ENCODE measurements at regions not wholly inside any gene's neighbourhood (a gene's known extent, or its start where the extent isn't known, plus 50 kb on each side); places are given as distances from the start of the nearest gene placed in this dataset.

DNA sequence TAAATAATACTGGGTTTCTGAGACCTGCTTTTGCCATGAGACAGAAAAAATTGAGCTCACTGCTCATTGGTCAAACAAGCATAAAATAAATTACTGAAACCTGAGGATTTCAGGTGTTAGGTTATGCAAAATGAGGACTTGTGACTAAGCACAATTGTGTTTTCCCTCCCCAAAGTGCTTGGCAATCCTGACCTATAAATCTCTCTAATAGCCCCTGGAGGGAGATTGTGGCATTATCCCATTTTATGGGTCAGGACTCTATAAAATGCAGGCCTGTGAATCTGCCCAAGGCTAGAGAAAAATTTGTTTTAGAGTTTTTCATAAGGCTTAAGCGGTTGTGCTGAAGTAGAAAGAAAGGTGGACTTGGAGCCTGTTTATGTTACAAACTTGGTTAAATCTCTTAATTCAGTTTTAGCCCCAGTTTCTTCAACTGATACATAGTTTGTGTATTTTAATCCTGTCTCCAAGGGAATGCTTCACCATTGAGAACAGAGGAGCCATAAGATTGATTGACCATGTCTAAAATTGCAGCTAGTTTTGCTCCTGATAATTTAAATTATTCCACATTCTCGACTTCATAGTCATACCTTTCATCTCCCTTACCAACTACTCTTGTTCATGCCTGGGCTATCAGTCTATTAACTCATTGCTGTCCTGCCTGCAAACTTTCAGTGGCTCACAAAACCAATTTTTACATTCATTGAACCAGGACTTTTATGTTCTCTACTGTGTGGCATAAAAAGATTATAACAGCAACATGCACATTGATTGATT lies 63.6 kb upstream of the LRRC4C start:
- H3K27ac ChIP-seq (ENCODE audit: low read depth in 1 of 2, low read length in 2 of 2) = no peak overlapping the region
- no peak overlapping the region for H3K27ac Mint-ChIP-seq
- no peaks in the 10 kb centered on the region for H3K4me1 Mint-ChIP-seq
- H3K36me3 Mint-ChIP-seq = no peaks in the 10 kb centered on the region
- intact Hi-C loops (cut with micrococcal nuclease) = no loop called here
- H4K20me1 ChIP-seq (ENCODE audit: insufficient read depth, low read length) = no peaks in the 10 kb centered on the region
- no peaks in the 10 kb centered on the region for H3K79me2 ChIP-seq (ENCODE audit: insufficient read depth, low read length)
- no peaks in the 10 kb centered on the region for H3K9me3 ChIP-seq (replicated peaks in 1 of 2; ENCODE audit: control insufficient read depth in 1 of 2, insufficient read depth in 1 of 2, low read length in 2 of 2)
- H3K9ac ChIP-seq (ENCODE audit: insufficient read depth, low read length, poor library complexity, severe bottlenecking) = no peak overlapping the region
- TF ChIP-seq CTCF (IDR thresholded peaks at IDR 0.05) = no peak
- no peak overlapping the region for H3K4me3 Mint-ChIP-seq
- H3K27me3 Mint-ChIP-seq (ENCODE audit: low read depth in 3 of 3) = no peaks in the 10 kb centered on the region
- H2AFZ ChIP-seq (ENCODE audit: insufficient read depth, low read depth, low read length, poor library complexity, severe bottlenecking) = no peak overlapping the region
- peaks cover 0 to 1% (median 0%) of the 10 kb centered on the region in 7 donors for H3K9me3 Mint-ChIP-seq
- WGBS (ENCODE audit: insufficient coverage) = 83% methylated on average over 1 of the region's 2 CpGs
- H3K4me2 ChIP-seq (replicated peaks; ENCODE audit: extremely low read depth, low read length, poor library complexity, severe bottlenecking) = no peak overlapping the region
- H3K4me3 ChIP-seq (replicated peaks in 1 of 3; ENCODE audit: low read depth in 2 of 3, low read length in 3 of 3) = no peak overlapping the region
- no peaks in the 10 kb centered on the region for H3K4me1 ChIP-seq (ENCODE audit: control insufficient read depth in 1 of 2, insufficient read depth in 2 of 2, low read length in 2 of 2)
- no peaks in the 10 kb centered on the region for H3K36me3 ChIP-seq (replicated peaks in 1 of 2; ENCODE audit: control insufficient read depth in 1 of 2, insufficient read depth in 2 of 2, low read length in 2 of 2)
- no peaks in the 10 kb centered on the region for H3K27me3 ChIP-seq (ENCODE audit: control insufficient read depth in 2 of 2, insufficient read depth in 2 of 2, low read length in 2 of 2)
- no peak for DNase-seq

DNA sequence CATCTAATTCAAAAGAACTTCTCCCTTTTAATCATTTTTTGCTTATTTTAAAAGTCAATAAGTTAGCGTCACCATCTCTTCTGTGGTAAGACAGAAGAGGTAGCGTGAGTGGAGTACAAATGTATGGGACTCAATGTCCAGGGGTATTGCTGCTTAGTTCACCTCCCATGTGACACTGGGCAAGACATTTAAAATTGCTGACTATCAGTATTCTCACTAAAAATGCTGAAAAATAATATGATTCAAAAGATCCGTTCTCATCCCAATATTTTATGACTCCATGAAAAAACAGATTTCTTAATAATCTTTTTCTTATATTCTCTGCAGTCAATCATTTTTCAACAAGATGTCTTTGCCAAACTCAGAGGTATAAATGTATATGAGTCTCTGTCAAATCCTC lies 68.1 kb upstream of the LRRC4C start:
- Mint-ChIP-seq H3K4me3 (no peak overlapping the region), H3K4me1 (no peaks in the 10 kb centered on the region), H3K9me3 (peaks cover 0 to 1% (median 0%) of the 10 kb centered on the region in 7 donors), H3K36me3 (no peaks in the 10 kb centered on the region), H3K27me3 (ENCODE audit: low read depth in 3 of 3) (no peaks in the 10 kb centered on the region), H3K27ac (no peak overlapping the region)
- H2AFZ ChIP-seq (ENCODE audit: insufficient read depth, low read depth, low read length, poor library complexity, severe bottlenecking) = no peak overlapping the region
- no peak for TF ChIP-seq CTCF (IDR thresholded peaks at IDR 0.05)
- no peaks in the 10 kb centered on the region for H4K20me1 ChIP-seq (ENCODE audit: insufficient read depth, low read length)
- H3K4me1 ChIP-seq (ENCODE audit: control insufficient read depth in 1 of 2, insufficient read depth in 2 of 2, low read length in 2 of 2) = no peaks in the 10 kb centered on the region
- no peak for DNase-seq
- intact Hi-C loops (cut with micrococcal nuclease) = no loop called here
- H3K4me2 ChIP-seq (replicated peaks; ENCODE audit: extremely low read depth, low read length, poor library complexity, severe bottlenecking) = no peak overlapping the region
- no peaks in the 10 kb centered on the region for H3K27me3 ChIP-seq (ENCODE audit: control insufficient read depth in 2 of 2, insufficient read depth in 2 of 2, low read length in 2 of 2)
- no peaks in the 10 kb centered on the region for H3K36me3 ChIP-seq (replicated peaks in 1 of 2; ENCODE audit: control insufficient read depth in 1 of 2, insufficient read depth in 2 of 2, low read length in 2 of 2)
- H3K27ac ChIP-seq (ENCODE audit: low read depth in 1 of 2, low read length in 2 of 2) = no peak overlapping the region
- H3K4me3 ChIP-seq (replicated peaks in 1 of 3; ENCODE audit: low read depth in 2 of 3, low read length in 3 of 3) = no peak overlapping the region
- H3K79me2 ChIP-seq (ENCODE audit: insufficient read depth, low read length) = no peaks in the 10 kb centered on the region
- no peak overlapping the region for H3K9ac ChIP-seq (ENCODE audit: insufficient read depth, low read length, poor library complexity, severe bottlenecking)
- no CpG with 5 or more reads among the region's 3 CpGs for WGBS (ENCODE audit: insufficient coverage)
- no peaks in the 10 kb centered on the region for H3K9me3 ChIP-seq (replicated peaks in 1 of 2; ENCODE audit: control insufficient read depth in 1 of 2, insufficient read depth in 1 of 2, low read length in 2 of 2)
